ENCODE measurements at regions not wholly inside any gene's neighbourhood (a gene's known extent, or its start where the extent isn't known, plus 50 kb on each side); places are given as distances from the start of the nearest gene placed in this dataset.

GRCh38 chr5:31120642-31120948 lies 72.9 kb upstream of the CDH6 start:
- TF ChIP-seq CTCF (IDR thresholded peaks at IDR 0.05; ENCODE audit: control extremely low read depth in 1 of 3, insufficient read depth in 1 of 3, low read depth in 1 of 3, low read length in 3 of 3) (no peak), PHF8 (conservative IDR thresholded peaks at IDR 0.05; ENCODE audit: low read depth, low read length) (no peak), JUN (IDR thresholded peaks at IDR 0.05; ENCODE audit: low read depth, low read length) (no peak), POLR2AphosphoS5 (IDR thresholded peaks at IDR 0.05; ENCODE audit: low read depth, low read length) (no peak), CEBPB (IDR thresholded peaks at IDR 0.05; ENCODE audit: low read depth, low read length) (no peak), SIX5 (IDR thresholded peaks at IDR 0.05; ENCODE audit: low read depth, low read length) (no peak), GTF2F1 (IDR thresholded peaks at IDR 0.05; ENCODE audit: borderline replicate concordance, low read depth, low read length) (no peak)

Measured in H1 (cell line).